PC-9 (cell line): ENCODE measurements at regions not wholly inside any gene's neighbourhood (a gene's known extent, or its start where the extent isn't known, plus 50 kb on each side); places are given as distances from the start of the nearest gene placed in this dataset.
"Not testable (repeated sequence)": the region's sequence is repeated elsewhere in the genome, so short reads cannot be mapped to it uniquely, and the experiment has no call there.

Source experiments
- EZH2 ChIP-seq: fragments of 200-600 bp; sonication (generic); IDR thresholded peaks from 2 replicates; pipeline ENCODE4 v1.8.0; 2017; ENCODE audit warnings: antibody characterized with exemption, low read depth
- TF ChIP-seq, protein P1 (sequence below): fragments of 200-600 bp; sonication (generic); conservative IDR thresholded peaks from 2 replicates; pipeline ENCODE4 v1.6.1; 2017; ENCODE audit warnings: mixed run types, antibody characterized with exemption, mild to moderate bottlenecking, moderate library complexity

DNA sequence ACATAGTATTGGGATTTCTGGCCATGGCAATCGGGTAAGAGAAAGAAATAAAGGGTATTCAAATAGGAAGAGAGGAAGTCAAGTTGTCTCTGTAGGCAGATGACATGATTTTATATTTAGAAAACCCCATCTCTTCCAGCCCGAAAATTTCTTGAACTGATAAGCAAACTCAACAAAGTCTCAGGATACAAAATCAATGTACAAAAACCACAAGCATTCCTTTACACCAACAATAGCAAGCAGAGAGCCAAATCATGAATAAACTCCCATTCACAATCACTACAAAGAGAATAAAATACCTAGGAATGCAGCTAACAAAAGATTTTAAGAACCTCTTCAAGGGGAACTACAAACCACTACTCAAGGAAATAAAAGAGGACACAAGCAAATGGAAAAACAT is 600.1 kb upstream of the EPHA5 start:
- TF ChIP-seq, protein P1, sequence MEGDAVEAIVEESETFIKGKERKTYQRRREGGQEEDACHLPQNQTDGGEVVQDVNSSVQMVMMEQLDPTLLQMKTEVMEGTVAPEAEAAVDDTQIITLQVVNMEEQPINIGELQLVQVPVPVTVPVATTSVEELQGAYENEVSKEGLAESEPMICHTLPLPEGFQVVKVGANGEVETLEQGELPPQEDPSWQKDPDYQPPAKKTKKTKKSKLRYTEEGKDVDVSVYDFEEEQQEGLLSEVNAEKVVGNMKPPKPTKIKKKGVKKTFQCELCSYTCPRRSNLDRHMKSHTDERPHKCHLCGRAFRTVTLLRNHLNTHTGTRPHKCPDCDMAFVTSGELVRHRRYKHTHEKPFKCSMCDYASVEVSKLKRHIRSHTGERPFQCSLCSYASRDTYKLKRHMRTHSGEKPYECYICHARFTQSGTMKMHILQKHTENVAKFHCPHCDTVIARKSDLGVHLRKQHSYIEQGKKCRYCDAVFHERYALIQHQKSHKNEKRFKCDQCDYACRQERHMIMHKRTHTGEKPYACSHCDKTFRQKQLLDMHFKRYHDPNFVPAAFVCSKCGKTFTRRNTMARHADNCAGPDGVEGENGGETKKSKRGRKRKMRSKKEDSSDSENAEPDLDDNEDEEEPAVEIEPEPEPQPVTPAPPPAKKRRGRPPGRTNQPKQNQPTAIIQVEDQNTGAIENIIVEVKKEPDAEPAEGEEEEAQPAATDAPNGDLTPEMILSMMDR: not testable (repeated sequence)
- not testable (repeated sequence) for TF ChIP-seq EZH2
